ENCODE measurements at regions not wholly inside any gene's neighbourhood (a gene's known extent, or its start where the extent isn't known, plus 50 kb on each side); places are given as distances from the start of the nearest gene placed in this dataset.

DNA sequence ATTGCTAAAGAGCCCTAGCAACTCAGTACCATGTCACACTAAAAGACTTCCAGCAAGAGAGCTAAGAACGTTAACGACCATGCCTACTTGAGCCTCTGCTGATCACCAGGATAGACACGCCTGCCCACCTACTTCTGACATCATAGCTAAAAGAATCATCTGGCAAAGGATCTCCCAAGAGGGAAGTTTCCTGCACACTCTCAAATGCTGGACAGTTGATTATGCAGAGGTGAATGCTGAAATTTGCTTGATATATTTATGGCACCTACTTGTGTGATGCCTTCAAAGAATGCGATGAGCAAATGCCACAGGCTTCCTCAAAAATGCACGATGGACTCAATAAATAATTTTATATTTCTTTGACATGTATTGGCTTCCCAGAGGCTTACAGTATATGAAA lies 113.6 kb downstream of the GALC start:
- Histone ChIP-seq H3K36me3 (ENCODE audit: insufficient read depth) (no peaks in the 10 kb centered on the region), H3K27ac (ENCODE audit: low read depth) (no peak overlapping the region), H3K4me3 (ENCODE audit: low read depth, low read length) (no peak overlapping the region), H3K4me1 (ENCODE audit: insufficient read depth) (no peaks in the 10 kb centered on the region)
- 75% methylated on average over 5 of the region's 5 CpGs for WGBS
- no peak for DNase-seq (ENCODE audit: extremely low spot score)

DNA sequence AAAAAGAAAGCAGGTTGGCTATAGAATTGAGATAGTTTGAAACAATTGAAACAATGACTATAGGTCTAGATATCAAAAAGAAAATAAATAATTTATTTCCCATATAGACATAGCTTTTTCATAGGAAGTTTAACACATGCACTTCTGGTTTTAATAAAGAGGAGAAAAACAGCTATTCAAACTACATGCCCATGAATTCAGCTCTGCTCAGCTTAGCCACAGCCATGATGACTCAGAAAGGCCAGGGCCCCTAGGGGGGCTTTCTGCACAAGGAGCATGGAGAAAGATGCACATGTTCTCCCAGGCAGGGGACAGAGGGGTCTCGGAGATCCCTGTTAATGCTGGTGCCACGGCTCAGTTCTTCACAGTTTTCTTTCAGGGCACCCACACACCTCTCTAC lies 114.0 kb downstream of the GALC start:
- Histone ChIP-seq H3K4me1 (ENCODE audit: insufficient read depth) (no peaks in the 10 kb centered on the region), H3K36me3 (ENCODE audit: insufficient read depth) (no peaks in the 10 kb centered on the region), H3K4me3 (ENCODE audit: low read depth, low read length) (no peak overlapping the region), H3K27ac (ENCODE audit: low read depth) (no peak overlapping the region)
- no peak for DNase-seq (ENCODE audit: extremely low spot score)
- 36% methylated on average over 2 of the region's 2 CpGs for WGBS

DNA sequence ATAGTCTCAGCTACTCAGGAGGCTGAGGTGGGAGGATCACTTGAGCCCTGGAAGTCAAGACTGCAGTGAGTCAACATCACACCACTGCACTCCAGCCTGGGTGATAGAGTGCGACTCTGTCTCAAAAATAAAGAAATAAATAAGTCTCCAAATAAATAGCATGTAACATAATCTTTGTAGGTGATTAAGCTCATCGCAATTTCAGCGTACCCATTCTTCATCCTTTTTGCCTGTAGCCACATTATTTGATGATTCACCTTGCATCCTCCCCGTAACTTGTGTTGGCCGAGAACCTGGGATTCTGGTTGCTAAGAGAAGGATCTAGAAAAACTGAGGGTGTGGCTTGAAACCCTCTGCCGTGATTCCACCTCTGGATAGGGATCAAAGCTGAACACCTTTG lies 115.1 kb downstream of the GALC start:
- 92% methylated on average over 6 of the region's 6 CpGs for WGBS
- Histone ChIP-seq H3K4me1 (ENCODE audit: insufficient read depth) (no peaks in the 10 kb centered on the region), H3K4me3 (ENCODE audit: low read depth, low read length) (no peak overlapping the region), H3K27ac (ENCODE audit: low read depth) (no peak overlapping the region), H3K36me3 (ENCODE audit: insufficient read depth) (no peaks in the 10 kb centered on the region)
- no peak for DNase-seq (ENCODE audit: extremely low spot score)

DNA sequence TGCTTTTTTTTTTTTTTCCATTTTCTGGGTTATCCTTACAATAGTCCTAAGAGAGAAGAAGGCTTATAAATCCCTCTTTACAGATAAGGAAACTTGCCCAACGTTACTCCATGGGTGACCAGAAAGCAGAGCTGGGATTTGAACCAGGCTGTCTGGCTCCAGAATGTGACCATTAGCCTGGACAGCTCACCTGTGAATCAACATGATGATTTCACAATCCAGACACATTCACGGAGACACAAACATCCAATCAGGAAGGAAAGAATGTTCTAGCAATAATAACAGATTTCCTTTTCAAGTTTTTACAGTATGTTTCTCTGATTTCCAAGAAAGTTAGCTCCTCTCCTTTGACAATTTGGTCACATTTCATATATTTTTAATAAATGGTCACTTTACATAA lies 118.3 kb downstream of the GALC start:
- no peak overlapping the region for H3K27ac ChIP-seq (ENCODE audit: low read depth)
- 37% methylated on average over 2 of the region's 2 CpGs for WGBS
- H3K4me3 ChIP-seq (ENCODE audit: low read depth, low read length): no peak overlapping the region
- H3K36me3 ChIP-seq (ENCODE audit: insufficient read depth): no peaks in the 10 kb centered on the region
- H3K4me1 ChIP-seq (ENCODE audit: insufficient read depth): no peaks in the 10 kb centered on the region
- no peak for DNase-seq (ENCODE audit: extremely low spot score)

DNA sequence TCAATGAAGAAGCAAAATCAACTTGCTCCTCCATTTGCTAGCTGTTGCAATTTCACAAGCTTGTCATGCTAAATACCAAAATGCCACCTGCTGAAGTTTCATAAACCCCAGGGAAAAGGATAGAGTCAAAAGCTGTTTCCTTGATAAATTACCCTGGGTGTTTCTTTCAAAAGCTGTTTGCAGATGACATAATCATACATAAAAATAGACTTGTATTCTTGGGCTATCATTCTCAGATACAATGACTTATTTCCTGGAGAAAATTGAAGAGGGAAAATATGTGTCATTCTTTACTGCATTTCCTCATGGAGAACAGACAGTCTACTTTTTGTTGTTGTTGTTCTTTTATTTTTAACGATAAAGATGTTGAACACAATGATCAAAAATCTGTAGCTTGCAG lies 119.2 kb downstream of the GALC start:
- H3K27ac ChIP-seq (ENCODE audit: low read depth): no peak overlapping the region
- no peaks in the 10 kb centered on the region for H3K4me1 ChIP-seq (ENCODE audit: insufficient read depth)
- no peak overlapping the region for H3K4me3 ChIP-seq (ENCODE audit: low read depth, low read length)
- DNase-seq (ENCODE audit: extremely low spot score): no peak
- 88% methylated on average over 1 of the region's 1 CpG for WGBS
- H3K36me3 ChIP-seq (ENCODE audit: insufficient read depth): no peaks in the 10 kb centered on the region

DNA sequence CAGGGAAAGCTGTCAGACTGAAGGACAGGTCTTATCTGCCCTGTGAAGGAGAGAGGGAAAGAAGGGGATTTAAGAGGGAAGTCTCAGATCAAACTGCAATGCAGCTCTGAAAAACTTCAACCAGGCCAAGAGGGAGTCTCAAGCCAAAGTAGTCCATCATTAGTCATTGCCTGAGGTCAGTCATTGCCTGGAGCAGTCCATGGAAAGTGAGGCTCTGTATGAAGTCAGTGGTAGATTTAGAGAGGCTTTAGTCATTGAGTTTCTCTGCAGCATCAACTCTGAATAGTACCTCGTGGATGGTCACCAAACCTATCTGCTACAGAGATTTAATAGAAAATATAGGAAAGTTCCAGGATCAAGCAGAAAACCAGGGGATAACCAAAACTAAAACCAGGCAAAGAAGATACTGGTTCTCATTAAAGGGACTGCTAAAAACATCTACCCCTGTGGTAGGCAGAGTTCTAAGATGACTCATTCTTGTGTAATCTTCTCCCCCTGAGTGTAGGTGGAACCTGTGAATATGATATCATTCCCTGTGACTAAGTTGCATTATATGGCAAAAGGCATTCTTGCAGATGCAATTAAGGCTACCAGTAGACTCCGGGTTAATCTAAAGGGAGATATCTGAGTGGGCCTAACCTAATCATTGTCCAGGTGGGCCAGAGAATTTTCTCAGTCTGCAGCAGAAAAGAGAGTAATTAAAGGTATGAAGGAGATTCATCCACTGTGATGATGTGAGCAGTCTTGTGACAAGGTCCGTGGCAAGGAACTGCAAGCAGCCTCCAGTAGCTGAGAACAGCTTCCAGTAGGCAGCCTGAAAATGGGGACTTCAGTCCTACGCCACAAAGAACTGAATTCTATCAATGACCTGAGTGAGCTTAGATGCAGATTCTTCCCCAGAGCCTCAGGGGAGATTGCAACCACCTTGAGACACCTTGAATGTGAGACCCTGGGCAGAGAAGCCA lies 123.1 kb downstream of the GALC start:
- H3K4me3 ChIP-seq (ENCODE audit: low read depth, low read length): no peak overlapping the region
- 79% methylated on average over 4 of the region's 4 CpGs for WGBS
- H3K27ac ChIP-seq (ENCODE audit: low read depth): no peak overlapping the region
- no peaks in the 10 kb centered on the region for H3K36me3 ChIP-seq (ENCODE audit: insufficient read depth)
- no peaks in the 10 kb centered on the region for H3K4me1 ChIP-seq (ENCODE audit: insufficient read depth)
- no peak for DNase-seq (ENCODE audit: extremely low spot score)

DNA sequence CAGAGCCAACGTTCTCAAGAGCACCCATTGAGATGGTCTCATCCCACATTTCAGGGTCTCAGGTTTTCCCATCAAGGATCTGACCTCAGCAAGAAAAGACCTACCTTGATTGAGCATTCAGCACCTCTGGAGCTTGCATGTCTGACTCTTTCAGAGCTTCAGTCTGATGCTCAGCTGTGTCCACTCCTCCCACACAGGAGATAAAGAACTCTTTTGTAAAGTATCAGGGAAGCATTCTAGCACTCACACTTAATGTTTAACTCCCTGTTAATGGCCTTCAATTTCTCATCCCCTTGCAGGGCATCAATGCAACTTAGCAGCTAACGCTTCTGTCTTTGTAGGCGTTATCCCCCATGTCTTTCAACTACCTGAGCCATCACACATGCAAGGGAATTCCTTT lies 124.1 kb downstream of the GALC start:
- H3K27ac ChIP-seq (ENCODE audit: low read depth): no peak overlapping the region
- WGBS: 81% methylated on average over 3 of the region's 3 CpGs
- no peak overlapping the region for H3K4me3 ChIP-seq (ENCODE audit: low read depth, low read length)
- no peak for DNase-seq (ENCODE audit: extremely low spot score)
- H3K4me1 ChIP-seq (ENCODE audit: insufficient read depth): no peaks in the 10 kb centered on the region
- H3K36me3 ChIP-seq (ENCODE audit: insufficient read depth): no peaks in the 10 kb centered on the region

DNA sequence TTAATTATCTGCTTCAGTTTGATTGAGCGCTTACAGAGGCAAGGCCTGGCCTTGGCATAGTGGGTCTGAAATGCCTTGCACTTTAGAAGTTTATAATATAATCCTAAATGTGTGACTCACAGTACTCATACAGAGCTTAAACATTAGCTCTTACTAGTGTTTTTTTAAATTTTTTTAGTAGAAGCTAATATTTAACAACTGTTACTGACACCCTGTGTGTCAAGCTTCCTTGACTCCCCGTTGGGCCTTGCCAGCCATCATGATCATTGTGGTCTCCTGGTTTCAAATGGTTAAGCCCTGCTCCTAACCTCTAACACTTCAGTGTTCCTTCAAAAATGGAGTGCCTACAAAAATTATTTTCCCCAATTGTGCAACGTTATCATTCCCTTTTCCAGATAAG lies 126.9 kb downstream of the GALC start:
- H3K27ac ChIP-seq (ENCODE audit: low read depth): no peak overlapping the region
- H3K4me1 ChIP-seq (ENCODE audit: insufficient read depth): no peaks in the 10 kb centered on the region
- WGBS: 87% methylated on average over 3 of the region's 3 CpGs
- H3K36me3 ChIP-seq (ENCODE audit: insufficient read depth): no peaks in the 10 kb centered on the region
- no peak for DNase-seq (ENCODE audit: extremely low spot score)
- H3K4me3 ChIP-seq (ENCODE audit: low read depth, low read length): no peak overlapping the region

DNA sequence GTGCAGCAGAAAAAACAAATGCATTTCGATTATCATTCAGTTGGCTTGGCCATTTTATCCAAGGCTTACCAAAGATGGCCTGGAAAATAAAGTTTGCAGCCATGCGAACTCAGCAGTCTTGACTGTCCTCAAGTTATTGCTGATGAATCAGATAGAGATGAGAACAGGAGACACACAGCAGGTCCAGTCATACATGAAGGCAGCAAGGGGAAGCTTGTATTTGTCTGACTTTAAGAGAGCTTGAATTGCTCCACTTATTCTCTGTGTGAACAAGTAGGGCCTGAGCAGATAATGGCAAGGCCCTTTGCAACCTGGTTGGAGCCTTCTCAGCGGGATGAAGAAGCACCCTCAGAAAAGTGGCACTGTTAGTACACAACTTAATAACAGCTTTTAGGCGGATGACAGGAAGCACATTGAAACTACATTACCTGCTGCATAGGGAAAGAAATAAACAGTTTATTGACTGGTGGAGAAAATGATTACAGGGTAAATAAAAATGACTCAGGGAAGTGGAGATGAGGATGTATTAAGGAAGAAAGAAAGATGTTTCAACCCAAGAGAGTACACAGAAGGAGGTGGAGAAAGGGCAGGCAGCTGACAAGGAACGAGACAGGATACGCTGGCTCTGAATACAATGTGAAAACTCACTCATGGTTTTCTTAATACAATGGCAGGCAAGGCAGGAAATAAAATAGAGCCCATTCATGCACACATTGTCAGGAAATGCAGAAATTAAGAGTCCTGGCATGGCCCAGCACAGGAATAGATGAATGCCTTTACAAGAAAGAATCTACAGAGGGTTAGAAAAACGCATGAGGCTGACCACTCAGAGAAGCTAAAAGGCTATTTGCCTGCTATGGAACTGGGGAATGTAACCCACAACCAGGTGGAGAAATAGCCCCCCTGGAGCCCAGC lies 128.4 kb downstream of the GALC start:
- H3K4me1 ChIP-seq (ENCODE audit: insufficient read depth): no peaks in the 10 kb centered on the region
- H3K27ac ChIP-seq (ENCODE audit: low read depth): no peak overlapping the region
- no peaks in the 10 kb centered on the region for H3K36me3 ChIP-seq (ENCODE audit: insufficient read depth)
- WGBS: 77% methylated on average over 7 of the region's 7 CpGs
- no peak for DNase-seq (ENCODE audit: extremely low spot score)
- no peak overlapping the region for H3K4me3 ChIP-seq (ENCODE audit: low read depth, low read length)

DNA sequence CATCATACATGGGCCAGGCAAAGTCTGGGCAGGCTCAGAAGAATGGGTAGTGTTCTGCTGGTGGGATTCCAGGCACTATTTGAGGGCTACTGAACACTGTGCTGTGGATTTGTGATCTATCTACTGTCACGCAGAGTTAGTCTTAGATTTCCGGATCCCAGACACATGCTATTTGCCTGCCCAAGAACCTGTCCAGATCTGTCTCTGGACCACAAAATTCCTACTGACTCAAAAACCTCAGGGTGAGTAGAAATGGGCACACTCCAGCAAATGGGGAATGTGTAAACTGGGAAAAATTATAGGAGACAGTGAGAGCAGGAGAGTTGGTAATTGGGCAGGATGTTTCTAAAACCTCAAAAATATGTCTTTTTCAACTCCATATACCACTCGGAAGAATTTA lies 129.9 kb downstream of the GALC start:
- Histone ChIP-seq H3K4me1 (ENCODE audit: insufficient read depth) (no peaks in the 10 kb centered on the region), H3K4me3 (ENCODE audit: low read depth, low read length) (no peak overlapping the region), H3K36me3 (ENCODE audit: insufficient read depth) (no peaks in the 10 kb centered on the region), H3K27ac (ENCODE audit: low read depth) (no peak overlapping the region)
- WGBS: 94% methylated on average over 3 of the region's 3 CpGs
- no peak for DNase-seq (ENCODE audit: extremely low spot score)

DNA sequence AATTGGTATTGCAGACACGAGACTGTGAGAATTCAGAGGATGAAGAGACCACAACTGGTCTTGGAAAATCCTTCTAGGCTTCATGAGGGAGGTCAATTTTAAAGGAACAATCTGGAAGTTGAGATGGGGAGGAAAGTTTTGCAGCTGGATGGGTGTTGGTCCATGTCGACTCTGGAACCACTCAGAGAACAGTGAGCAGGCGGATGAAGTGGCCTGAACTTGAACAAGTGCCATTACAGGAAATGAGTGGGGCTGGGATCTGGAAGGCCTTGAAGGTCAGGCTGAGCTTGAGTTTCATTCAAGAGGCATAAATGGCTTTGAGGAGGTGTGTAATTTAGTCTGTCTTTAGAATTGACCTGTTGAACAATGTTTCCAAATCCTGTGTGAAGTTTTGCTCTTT lies 140.9 kb downstream of the GALC start:
- WGBS: 69% methylated on average over 3 of the region's 3 CpGs

DNA sequence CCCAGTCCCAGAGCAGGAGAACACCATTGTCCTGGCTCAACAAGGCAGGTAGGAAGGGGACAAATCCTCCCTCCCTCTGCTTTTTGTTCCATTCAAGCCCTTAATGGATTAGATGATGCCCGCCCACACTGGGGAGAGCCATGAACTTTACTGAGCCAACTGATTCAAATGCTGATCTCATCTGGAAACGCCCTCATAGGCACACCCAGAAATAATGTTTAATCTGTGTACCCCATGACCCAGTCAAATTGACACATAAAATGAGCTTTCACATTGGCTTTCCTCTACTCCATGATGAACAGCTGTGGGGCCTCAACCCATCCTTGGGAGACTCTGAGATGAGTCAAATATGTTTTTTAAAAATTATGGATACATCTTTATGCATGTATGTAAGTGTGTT lies 141.8 kb downstream of the GALC start:
- WGBS: 78% methylated on average over 2 of the region's 2 CpGs
- Histone ChIP-seq H3K27ac (ENCODE audit: low read depth) (no peak overlapping the region), H3K4me1 (ENCODE audit: insufficient read depth) (no peaks in the 10 kb centered on the region), H3K36me3 (ENCODE audit: insufficient read depth) (no peaks in the 10 kb centered on the region), H3K4me3 (ENCODE audit: low read depth, low read length) (no peak overlapping the region)
- no peak for DNase-seq (ENCODE audit: extremely low spot score)

More for the DNA sequence above, 140.9 kb downstream of the GALC start:
- no peak overlapping the region for H3K4me3 ChIP-seq (ENCODE audit: low read depth, low read length)
- DNase-seq (ENCODE audit: extremely low spot score): no peak
- H3K27ac ChIP-seq (ENCODE audit: low read depth): no peak overlapping the region
- H3K4me1 ChIP-seq (ENCODE audit: insufficient read depth): no peaks in the 10 kb centered on the region
- no peaks in the 10 kb centered on the region for H3K36me3 ChIP-seq (ENCODE audit: insufficient read depth)

DNA sequence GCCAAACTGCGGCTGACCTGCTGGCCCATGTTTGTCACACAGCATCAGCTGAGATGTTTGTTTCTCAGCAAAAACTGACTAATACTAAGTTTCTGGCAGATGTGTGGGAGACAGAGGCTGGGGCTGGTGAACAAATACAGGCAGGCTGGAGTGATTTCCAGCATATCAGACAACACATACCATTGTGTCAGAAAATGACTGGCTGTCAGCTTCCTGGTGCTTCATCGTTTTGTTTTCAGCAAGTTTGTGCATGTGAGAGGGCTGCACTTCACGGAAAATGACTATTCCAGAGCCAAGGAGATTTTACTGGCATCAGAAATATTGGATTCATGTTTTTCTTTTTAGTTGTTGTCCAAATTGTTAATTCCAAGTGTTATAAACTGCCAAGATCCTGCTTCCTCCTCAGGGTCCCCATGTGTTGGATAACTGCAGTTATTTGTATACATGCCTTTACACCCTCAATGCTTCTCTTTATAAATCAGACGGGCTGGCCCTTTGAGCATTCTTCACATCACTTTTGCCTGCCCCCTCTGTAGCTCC lies 145.7 kb downstream of the GALC start:
- DNase-seq (ENCODE audit: extremely low spot score): no peak
- no peak overlapping the region for H3K4me3 ChIP-seq (ENCODE audit: low read depth, low read length)
- 44% methylated on average over 4 of the region's 4 CpGs for WGBS
- no peak overlapping the region for H3K27ac ChIP-seq (ENCODE audit: low read depth)
- no peaks in the 10 kb centered on the region for H3K4me1 ChIP-seq (ENCODE audit: insufficient read depth)
- no peaks in the 10 kb centered on the region for H3K36me3 ChIP-seq (ENCODE audit: insufficient read depth)

DNA sequence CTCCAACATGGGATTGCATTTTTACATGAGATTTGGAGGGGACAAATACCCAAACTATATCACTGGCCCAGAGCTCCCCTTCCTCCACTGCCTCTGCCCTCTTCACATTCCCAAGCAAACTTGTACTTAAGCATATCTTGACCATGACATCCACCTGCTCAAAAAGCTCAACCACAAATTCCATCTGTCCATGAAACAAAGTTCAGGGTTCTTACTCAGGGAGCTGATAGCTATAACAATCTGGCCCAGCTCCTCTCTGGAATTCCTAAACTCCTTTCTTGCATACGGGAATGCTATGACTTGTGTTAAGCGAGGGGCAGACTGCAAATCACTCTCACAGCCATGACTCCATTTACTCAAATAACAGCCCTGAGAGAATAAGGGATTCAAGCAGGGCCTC lies 152.1 kb downstream of the GALC start:
- no peak overlapping the region for H3K27ac ChIP-seq (ENCODE audit: low read depth)
- 83% methylated on average over 2 of the region's 2 CpGs for WGBS
- H3K4me3 ChIP-seq (ENCODE audit: low read depth, low read length): no peak overlapping the region
- no peak for DNase-seq (ENCODE audit: extremely low spot score)
- no peaks in the 10 kb centered on the region for H3K36me3 ChIP-seq (ENCODE audit: insufficient read depth)
- H3K4me1 ChIP-seq (ENCODE audit: insufficient read depth): no peaks in the 10 kb centered on the region

Data from urinary bladder (tissue), 3 donors.